ENCODE measurements at regions not wholly inside any gene's neighbourhood (a gene's known extent, or its start where the extent isn't known, plus 50 kb on each side); places are given as distances from the start of the nearest gene placed in this dataset.

DNA sequence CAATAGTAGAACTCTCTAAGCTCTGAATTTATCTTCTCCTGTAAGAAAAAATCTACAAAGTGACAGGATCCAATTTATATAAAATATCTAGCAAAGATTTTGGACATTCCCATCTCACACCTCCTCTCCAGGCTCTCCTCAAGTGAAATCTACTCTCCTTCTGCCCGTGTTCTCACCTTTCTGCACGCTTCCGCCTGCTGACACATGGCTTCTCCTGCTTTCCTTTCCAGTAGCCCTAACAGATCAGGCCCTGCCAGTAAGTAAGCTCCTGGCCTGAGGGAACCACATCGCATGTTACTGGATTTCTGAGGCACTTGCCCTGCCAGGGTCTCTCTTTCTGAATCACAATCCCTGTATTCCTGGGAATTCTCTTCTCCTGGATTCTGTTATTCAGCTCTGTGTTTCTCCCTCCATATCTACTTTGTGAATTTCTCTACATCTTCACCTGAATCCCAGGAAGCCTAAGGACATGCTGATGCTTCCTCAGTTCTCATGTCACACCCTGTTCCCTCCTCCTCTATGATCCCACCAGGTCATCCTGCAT, 53.3 kb upstream of the TOP3B start:
- RAD21 ChIA-PET (ENCODE audit: low non-redundant PET in 1 of 2, low total read pairs in 2 of 2, uncharacterized antibody in 2 of 2, unreplicated experiment in 2 of 2), result interaction anchor here in 1 of 2 experiments (0.6 kb wide), 1 partner anchor 56 kb away, joined by 4 read pairs; no protein-coding TSS in a partner anchor
- ATAC-seq, result no peak
- intact Hi-C loops (cut with micrococcal nuclease), result no loop called here
- CTCF ChIA-PET, result no interaction called here
- Histone ChIP-seq H3K4me3 (replicated peaks in 1 of 2; ENCODE audit: low read depth in 1 of 2, low read length in 2 of 2) (no peak overlapping the region), H4K20me1 (ENCODE audit: insufficient read depth) (no peaks in the 10 kb centered on the region), H3K9me2 (ENCODE audit: insufficient read depth) (no peaks in the 10 kb centered on the region), H3K9ac (ENCODE audit: low read length) (no peak overlapping the region), H3K27ac (ENCODE audit: low read depth, low read length) (no peak overlapping the region), H3K27me3 (ENCODE audit: insufficient read depth, low read length) (no peaks in the 10 kb centered on the region), H2AFZ (ENCODE audit: low read depth, low read length, poor library complexity, severe bottlenecking) (no peak overlapping the region), H3K4me2 (ENCODE audit: low read length) (no peak overlapping the region), H3K4me1 (ENCODE audit: control insufficient read depth in 1 of 2, insufficient read depth in 2 of 2, low read length in 2 of 2) (no peaks in the 10 kb centered on the region), H3K9me3 (ENCODE audit: control insufficient read depth in 1 of 2, insufficient read depth in 1 of 2, low read depth in 1 of 2, low read length in 2 of 2) (no peaks in the 10 kb centered on the region), H3K79me2 (ENCODE audit: insufficient read depth, low read length) (no peaks in the 10 kb centered on the region), H3K36me3 (ENCODE audit: control insufficient read depth in 1 of 2, insufficient read depth in 2 of 2, low read length in 2 of 2) (no peaks in the 10 kb centered on the region)
- TF ChIP-seq ZNF274 (IDR thresholded peaks at IDR 0.05; ENCODE audit: low read depth, low read length), result no peak
- TF ChIP-seq RAD21 (IDR thresholded peaks at IDR 0.05; ENCODE audit: low read depth), result no peak
- no peak for TF ChIP-seq YY1 (IDR thresholded peaks at IDR 0.05; ENCODE audit: extremely low read depth, insufficient replicate concordance, low read depth, low read length)
- TF ChIP-seq, protein P1, sequence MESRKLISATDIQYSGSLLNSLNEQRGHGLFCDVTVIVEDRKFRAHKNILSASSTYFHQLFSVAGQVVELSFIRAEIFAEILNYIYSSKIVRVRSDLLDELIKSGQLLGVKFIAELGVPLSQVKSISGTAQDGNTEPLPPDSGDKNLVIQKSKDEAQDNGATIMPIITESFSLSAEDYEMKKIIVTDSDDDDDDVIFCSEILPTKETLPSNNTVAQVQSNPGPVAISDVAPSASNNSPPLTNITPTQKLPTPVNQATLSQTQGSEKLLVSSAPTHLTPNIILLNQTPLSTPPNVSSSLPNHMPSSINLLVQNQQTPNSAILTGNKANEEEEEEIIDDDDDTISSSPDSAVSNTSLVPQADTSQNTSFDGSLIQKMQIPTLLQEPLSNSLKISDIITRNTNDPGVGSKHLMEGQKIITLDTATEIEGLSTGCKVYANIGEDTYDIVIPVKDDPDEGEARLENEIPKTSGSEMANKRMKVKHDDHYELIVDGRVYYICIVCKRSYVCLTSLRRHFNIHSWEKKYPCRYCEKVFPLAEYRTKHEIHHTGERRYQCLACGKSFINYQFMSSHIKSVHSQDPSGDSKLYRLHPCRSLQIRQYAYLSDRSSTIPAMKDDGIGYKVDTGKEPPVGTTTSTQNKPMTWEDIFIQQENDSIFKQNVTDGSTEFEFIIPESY (IDR thresholded peaks at IDR 0.05; ENCODE audit: extremely low read depth, insufficient replicate concordance, low read length), result no peak
- no peak for TF ChIP-seq FOSL1 (IDR thresholded peaks at IDR 0.05; ENCODE audit: low read depth)
- TF ChIP-seq CBX3 (IDR thresholded peaks at IDR 0.05; ENCODE audit: low read depth), result no peak
- no peak for TF ChIP-seq SRF (IDR thresholded peaks at IDR 0.05; ENCODE audit: low read depth)
- TF ChIP-seq, protein P2, sequence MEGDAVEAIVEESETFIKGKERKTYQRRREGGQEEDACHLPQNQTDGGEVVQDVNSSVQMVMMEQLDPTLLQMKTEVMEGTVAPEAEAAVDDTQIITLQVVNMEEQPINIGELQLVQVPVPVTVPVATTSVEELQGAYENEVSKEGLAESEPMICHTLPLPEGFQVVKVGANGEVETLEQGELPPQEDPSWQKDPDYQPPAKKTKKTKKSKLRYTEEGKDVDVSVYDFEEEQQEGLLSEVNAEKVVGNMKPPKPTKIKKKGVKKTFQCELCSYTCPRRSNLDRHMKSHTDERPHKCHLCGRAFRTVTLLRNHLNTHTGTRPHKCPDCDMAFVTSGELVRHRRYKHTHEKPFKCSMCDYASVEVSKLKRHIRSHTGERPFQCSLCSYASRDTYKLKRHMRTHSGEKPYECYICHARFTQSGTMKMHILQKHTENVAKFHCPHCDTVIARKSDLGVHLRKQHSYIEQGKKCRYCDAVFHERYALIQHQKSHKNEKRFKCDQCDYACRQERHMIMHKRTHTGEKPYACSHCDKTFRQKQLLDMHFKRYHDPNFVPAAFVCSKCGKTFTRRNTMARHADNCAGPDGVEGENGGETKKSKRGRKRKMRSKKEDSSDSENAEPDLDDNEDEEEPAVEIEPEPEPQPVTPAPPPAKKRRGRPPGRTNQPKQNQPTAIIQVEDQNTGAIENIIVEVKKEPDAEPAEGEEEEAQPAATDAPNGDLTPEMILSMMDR (IDR thresholded peaks at IDR 0.05 in 2 of 3, conservative IDR thresholded peaks at IDR 0.05 in 1 of 3; ENCODE audit: borderline replicate concordance in 1 of 3, insufficient read depth in 1 of 3, low read depth in 2 of 3, low read length in 2 of 3), result no peak
- TF ChIP-seq, protein P3, sequence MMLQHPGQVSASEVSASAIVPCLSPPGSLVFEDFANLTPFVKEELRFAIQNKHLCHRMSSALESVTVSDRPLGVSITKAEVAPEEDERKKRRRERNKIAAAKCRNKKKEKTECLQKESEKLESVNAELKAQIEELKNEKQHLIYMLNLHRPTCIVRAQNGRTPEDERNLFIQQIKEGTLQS (IDR thresholded peaks at IDR 0.05), result no peak
- TF ChIP-seq ZFX (IDR thresholded peaks at IDR 0.05), result no peak
- no peak for TF ChIP-seq POLR2A (IDR thresholded peaks at IDR 0.05; ENCODE audit: borderline replicate concordance, extremely low read depth, insufficient read depth, insufficient read length)
- no peak for TF ChIP-seq CEBPB (IDR thresholded peaks at IDR 0.05; ENCODE audit: low read depth)
- TF ChIP-seq TCF7L2 (IDR thresholded peaks at IDR 0.05; ENCODE audit: borderline replicate concordance, extremely low read depth, insufficient read depth, insufficient read length), result no peak
- TF ChIP-seq JUND (IDR thresholded peaks at IDR 0.05), result no peak
- no peak for TF ChIP-seq SIN3A (IDR thresholded peaks at IDR 0.05; ENCODE audit: low read depth)
- no peak for TF ChIP-seq SP1 (IDR thresholded peaks at IDR 0.05; ENCODE audit: low read depth)
- no peak for DNase-seq (ENCODE audit: low read depth, low spot score)
- no TSS peak for BruUV-seq (replicated peaks)
- POLR2A ChIA-PET, result no interaction called here
